ENCODE measurements at regions not wholly inside any gene's neighbourhood (a gene's known extent, or its start where the extent isn't known, plus 50 kb on each side); places are given as distances from the start of the nearest gene placed in this dataset.
"Not testable (repeated sequence)": the region's sequence is repeated elsewhere in the genome, so short reads cannot be mapped to it uniquely, and the experiment has no call there.

DNA sequence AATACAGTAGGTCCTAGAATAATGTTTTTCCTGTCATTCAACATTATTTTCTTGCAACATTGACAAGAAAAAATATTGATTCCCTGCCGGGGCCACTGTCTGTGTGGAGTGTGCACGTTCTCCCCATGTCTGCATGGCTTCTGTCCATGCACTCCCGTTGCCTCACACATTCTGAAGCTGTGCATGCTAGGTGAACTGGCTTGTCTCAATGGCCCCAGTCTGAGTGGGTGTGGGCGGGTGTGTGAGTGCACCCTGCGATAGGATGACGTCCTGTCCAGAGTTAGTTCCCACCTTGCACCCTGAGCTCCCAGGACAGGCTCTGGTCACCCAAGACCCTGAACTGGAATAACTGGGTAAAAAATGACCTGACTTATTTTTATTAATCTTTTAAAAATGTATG is 186.1 kb downstream of the CAND1 start:
- no peak for DNase-seq (ENCODE audit: low read depth in 3 of 3, low spot score in 1 of 3)

DNA sequence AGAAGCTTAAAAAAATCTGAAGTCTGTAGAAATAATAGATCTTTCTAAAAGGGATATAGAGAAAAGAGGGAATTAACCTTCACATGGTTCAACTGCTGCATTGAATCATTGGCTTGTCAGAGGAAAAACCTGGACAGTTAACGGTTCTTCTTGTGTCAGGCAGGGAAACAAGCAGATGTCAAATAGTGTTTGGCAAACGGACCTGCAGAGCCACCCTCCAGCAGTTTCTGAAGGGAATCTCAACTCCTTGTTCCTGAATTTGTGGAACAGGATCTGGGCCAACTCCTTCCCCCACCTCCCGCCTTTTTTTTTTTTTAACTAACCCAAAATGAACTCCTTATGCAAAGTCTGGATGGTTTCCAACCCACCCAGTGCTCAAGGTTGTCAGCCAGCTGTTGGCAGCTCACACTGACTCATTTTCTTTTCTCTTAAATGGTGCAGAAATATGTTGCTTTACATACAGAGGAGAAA is 187.3 kb downstream of the CAND1 start:
- no peak for DNase-seq (ENCODE audit: low read depth in 3 of 3, low spot score in 1 of 3)

DNA sequence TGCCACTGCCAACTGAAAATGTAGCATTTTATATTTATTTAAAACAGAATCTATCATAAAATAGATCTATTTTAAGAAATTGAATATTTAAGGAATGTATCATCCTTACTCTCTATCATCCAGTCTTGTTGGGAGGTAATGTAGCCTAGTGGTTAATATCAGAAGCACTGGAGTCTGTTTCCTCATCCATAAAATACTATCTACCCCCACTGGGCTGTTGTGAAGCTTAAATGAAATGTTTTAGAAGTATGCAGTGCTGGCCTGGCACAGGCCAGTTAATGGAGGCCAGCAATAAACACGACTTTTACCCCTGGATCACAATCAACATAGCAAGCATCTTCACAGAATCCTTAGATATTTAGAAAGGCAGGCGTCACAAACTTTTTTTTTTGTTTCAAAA is 188.0 kb downstream of the CAND1 start:
- DNase-seq (ENCODE audit: low read depth in 3 of 3, low spot score in 1 of 3) = no peak

DNA sequence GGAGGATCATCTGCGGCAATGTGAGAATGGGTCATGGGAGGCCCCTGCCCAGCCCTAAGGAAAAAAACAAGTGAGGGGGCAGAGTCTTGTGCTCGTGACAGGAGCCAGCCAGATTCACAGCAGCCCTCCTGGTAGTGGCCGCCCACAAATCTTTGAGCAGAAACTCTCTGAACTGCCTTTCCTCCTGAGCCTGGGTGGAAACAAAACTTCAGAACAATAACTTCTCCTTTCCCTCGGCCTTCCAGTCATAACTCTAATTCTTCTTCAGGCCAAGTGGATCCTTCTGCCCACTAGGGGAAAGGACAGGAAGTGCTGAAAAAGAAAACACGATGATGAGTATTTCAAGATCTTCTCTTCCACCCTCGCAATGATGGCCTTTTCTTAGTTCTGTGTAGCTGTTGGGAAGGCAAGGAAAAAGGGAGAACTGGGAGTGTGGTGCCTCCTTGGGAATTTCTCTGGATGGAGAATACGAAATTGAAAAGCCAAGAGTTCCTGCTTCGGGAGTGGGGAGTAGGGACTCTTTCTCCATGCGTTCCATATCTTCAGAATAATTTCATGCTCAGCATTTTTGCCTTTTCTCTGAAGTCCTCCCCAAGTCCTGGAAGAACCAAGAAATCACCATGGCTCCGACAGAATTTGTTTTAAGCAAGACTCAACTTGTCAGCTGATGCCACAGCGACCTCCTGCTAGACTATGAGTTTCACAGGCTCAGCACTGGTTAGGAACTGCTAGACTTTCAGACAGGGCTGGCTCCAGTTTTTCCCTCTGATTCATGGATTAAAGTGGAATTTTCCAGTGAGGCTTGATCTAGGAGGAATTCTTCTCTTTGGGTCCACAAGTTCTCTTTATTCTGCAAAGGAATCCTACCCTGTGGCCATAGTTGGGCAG is 188.9 kb downstream of the CAND1 start:
- no peak for DNase-seq (ENCODE audit: low read depth in 3 of 3, low spot score in 1 of 3)

DNA sequence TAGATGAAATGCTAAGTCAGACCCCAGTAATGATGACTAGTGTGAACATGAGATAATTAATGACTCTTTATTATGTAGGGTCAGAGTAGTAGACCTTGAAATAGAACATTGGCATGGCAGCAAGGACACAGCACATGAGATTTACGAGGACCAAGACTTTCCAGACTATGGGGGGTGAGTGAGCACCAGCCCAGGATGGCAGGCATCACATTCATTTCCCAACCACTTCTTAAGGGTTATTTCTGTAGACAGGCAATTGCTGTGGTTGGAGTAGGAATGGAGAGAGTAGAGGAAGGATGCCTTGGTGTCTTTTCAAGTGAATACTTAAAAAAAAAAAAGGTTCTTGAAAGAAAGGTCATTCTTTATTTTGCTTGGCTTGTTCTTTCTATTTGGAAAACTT is 189.4 kb upstream of the DYRK2 start:
- no peak for DNase-seq (ENCODE audit: low read depth in 3 of 3, low spot score in 1 of 3)

DNA sequence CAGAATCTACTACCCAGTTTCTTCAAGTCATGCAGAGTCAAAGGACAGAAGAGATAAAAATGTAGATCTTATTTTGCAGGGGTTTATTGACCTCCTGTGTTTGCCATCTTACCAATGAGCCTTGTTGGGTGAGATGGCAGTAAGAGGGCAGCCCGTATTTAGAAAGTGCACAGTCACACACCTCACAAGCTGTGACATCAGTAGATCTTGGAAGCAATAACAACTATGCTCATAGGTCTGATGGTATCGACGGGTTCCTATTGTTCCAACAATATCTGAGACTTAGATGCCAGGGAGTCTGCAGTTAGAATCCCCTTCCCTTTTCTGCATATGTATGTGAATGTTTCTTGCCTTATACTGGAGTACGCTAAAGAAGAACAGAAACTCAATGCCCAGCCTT is 189.0 kb upstream of the DYRK2 start:
- DNase-seq (ENCODE audit: low read depth in 3 of 3, low spot score in 1 of 3) = no peak

DNA sequence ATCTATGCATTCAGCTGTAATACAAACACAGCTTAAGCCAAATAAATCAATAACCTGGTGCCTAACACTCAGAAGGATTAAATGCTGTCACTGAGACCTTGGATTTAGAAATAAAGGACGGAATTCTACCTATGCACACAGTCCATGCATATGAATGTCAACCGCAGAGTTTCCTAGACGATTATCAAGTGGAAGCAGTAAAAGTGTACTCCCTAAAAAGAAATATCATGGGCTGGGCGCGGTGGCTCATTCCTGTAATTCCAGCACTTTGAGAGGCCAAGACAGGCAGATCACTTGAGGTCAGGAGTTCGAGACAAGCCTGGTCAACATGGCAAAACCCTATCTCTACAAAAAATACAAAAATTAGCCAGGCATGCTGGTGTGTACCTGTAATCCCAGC is 188.2 kb upstream of the DYRK2 start:
- DNase-seq (ENCODE audit: low read depth in 3 of 3, low spot score in 1 of 3) = no peak

DNA sequence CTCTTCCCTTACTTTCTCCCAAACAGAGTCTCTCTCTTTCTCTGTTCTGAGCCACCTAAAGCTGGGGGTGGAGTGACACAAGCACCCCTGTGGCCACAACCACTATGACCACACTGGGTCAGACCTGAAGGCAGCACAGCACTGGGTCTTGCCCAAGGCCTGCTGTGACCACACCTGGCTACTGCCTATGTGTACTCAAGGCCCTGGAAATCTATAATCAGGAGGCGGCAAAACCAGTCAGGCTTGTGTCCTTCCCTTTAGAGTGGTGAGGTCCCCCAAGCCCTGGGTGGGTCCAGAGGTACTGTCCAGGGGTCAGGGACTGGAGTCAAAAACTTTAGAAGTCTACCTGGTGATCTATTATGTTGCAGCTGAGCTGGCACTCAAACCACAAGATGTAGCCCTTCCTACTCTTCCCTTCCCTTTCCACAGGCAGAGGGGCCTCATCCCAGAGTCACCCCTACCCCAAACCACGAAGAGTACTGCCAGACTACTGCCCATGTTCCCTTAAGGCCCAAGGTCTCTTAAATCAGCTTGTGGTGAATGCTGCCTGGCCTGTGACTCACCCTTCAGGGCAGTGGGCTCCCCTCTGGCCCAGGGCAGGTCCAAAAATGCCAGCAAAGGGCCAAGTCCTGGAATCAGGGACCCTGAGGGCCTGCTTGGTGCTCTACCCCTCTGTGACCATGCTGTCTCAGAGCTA is 179.8 kb upstream of the DYRK2 start:
- no peak for DNase-seq (ENCODE audit: low read depth in 3 of 3, low spot score in 1 of 3)

DNA sequence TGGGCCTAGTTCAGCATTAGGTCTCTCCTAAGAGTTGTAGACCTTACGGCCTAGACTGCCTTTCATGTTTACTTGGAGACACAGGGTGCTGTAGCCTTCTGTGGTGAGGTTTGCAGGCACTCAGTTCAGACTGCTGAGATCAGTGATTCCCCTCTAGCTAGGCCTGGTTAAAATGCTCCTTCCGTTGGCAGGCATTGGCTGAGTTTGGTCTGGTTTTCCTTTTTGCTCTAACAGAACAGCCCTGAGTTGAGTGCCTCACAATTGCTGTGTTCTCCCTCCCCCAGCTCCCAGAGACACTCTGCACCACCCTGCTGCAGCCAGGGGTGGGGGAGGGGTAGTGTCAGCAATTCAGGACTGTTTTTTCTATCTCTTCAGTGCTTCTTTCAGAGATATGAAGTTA is 178.9 kb upstream of the DYRK2 start:
- DNase-seq (ENCODE audit: low read depth in 3 of 3, low spot score in 1 of 3) = no peak

DNA sequence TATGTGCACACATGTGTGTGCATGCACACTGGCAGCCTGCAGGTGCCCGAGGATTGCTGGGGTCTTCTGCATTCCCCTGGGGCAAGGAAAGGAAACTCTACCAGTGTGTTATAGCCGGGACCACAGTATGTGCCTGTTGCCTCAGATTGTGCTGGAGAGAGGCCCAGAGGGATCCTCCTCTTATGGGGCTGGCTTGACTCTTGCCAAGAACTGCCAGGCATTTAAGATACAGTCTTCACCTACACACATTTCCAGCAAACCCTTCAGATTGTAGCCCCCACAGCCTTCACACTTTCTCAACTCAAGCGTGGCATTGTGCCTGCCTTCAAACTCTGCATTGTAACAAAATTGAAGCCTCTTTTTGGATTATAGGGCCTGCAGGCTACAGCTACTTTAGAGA is 176.7 kb upstream of the DYRK2 start:
- DNase-seq (ENCODE audit: low read depth in 3 of 3, low spot score in 1 of 3) = no peak

DNA sequence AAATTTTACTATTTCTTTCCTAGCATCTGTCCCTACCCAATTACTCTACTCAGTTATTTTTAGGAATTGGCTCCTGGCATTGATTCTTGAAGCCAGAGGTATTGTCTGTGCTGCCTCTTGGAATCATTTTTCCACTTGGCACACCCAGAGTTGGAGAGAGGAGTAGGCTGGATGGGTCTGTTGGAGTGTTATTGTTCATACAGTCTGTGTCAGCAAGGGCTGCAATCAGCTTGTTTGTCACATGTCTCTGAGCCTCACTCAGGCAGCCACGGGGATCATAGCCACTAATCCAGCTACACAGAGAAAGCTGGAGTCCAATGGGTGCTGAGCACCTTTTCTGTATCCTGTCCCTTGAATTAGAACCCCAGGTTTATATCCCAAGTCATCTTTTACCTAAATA is 176.0 kb upstream of the DYRK2 start:
- no peak for DNase-seq (ENCODE audit: low read depth in 3 of 3, low spot score in 1 of 3)

DNA sequence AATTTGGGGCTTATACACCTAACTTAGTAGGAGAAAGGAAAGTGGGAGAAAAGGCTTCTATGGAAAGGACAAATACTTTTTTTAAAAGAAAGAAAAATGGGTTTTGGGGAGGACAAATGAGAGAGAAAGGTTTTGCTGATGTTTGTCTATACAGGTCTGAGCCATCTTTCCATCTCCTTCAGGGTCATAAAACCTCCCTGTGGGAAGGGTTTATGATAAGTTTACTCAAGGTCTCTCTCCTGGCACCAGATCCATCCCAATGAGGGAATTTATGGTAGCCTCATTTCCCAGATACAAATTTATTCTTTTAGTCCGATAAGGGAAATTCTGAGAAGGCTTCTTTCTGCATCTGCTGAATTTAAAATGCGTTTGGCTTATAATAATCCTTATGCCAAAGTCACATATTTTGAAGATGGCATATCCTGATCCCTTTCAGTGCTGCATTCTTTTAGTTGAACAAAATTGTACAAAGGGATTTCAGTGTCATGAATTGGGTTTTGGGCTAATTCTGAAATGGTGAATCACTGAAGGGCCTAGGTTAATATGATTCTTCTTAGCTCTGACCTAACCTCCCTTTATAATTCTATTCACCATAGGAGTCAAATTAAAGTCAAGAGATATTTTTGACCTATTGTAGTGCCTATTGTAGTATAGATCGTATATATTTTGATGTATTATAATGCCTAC is 173.5 kb upstream of the DYRK2 start:
- no peak for DNase-seq (ENCODE audit: low read depth in 3 of 3, low spot score in 1 of 3)

DNA sequence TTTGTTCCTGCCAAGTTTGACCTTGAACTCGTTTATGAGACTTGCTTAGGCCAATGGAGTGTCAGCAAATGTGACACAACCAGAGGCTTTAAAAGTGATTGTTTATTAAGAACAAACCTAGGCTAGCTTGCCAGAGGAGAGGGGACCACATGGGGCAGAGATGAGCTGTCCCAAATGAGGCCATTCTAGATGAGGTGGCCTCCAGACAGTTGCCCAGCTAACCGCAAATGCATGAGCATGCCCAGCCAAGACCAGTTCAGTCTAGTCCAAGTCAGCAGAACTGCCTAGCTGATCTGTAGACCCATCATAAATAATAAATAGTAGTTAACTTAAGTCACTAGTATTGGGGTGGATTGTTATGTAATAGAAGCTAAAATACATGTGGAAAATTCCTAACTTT is 172.8 kb upstream of the DYRK2 start:
- no peak for DNase-seq (ENCODE audit: low read depth in 3 of 3, low spot score in 1 of 3)

DNA sequence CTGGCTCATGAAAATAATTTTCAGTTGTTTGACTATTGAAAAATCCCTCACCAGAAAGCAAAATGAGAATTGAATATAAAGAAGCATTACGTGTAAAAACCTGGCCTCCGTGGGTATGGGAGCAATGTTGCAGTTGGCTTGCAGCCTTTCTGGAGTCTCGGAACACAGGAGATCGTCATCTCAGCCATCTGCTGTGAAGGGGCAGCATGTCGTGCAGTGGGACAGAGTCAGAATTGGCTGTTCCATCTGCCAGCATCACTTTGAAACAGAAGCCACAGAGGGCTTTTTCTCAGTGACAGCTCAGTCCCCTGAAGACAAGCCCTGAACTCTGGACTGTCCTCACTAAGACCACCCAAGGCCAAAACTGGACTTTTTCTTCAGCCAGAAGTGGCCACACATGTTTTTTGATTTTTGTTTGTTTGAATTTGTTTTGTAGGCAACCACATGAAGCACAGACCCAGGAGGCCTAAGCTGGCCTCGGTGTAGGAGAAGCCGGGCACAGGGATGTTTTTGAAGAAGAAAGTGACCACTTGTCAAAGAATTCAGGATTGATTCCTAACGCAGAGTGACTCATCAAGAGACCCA is 170.8 kb upstream of the DYRK2 start:
- no peak for DNase-seq (ENCODE audit: low read depth in 3 of 3, low spot score in 1 of 3)

DNA sequence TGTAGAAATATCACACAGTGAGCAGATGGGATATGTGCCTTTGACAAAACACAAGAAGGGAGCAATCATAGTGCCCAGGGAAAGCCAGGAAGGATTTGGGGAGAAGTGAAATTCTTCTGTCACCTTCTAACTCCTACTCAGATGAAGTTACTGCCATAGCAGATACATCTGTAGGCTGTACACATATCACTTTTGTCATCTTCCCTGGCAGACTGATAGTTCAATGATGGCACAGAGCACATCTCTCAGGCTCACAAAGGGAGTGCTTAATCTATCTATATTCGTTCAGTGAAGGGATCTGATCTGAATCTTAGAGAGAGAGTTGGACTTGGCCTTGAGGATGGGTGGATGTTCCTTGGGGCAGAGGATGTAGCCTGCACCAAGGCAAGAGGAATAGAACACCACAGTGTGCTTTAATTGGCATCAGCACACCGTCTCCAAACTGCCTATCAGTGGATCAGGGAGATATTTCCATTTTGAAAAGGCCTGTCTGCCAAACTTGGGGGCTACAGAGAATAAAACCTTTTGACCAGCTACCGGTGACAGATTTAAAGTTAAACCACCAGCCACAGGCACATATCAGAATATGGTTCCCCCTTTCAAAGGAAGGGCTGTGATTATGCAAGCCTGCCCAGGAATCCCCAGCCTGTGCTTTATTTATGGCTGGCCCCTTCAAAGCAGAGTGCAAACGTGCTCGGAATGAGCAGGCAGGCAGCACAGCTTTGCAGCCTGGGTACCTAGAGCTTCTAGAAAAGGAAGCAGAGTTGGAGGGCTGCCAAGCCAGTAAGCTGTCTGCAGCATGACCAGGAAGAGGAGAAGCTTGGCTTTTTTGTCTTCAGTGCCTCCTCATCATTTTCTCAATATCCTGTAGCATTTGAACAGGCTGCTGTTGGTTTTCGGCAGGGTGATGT is 165.5 kb upstream of the DYRK2 start:
- peak; percentile 19 to 72 (median 70) for DNase-seq (ENCODE audit: low read depth in 3 of 3, low spot score in 1 of 3)

DNA sequence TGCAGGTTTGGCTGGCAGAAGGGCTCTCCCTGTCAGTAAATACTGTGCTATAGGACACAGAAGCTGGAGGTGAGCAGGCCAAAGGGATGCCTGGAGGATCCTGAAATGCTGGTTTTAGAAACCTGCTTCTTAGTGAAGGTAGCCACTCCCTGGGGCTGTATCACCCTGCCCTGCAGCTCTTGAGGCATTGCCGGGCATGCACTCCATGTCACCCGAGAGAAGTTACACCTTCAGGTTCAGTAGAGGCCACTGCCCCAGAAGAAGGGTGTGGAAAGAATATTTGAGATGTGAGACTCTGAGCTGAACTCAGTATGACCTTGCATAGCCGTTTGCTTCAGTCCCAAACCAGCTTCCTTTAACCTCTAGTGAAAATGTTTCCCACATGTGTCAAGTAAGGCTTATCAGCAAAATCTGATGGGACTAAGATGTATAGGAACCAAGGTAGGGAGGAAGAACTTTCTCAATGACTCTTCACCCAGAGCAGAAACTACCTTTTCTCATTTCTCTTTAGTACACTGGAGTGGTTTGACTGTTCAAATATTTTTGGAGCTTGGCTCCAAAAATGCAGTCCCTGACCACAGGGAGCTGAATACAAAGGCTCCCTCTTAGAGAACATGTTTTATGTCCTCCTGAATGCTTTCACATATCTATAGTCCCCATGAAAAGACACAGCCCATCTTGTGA is 164.5 kb upstream of the DYRK2 start:
- no peak for DNase-seq (ENCODE audit: low read depth in 3 of 3, low spot score in 1 of 3)

DNA sequence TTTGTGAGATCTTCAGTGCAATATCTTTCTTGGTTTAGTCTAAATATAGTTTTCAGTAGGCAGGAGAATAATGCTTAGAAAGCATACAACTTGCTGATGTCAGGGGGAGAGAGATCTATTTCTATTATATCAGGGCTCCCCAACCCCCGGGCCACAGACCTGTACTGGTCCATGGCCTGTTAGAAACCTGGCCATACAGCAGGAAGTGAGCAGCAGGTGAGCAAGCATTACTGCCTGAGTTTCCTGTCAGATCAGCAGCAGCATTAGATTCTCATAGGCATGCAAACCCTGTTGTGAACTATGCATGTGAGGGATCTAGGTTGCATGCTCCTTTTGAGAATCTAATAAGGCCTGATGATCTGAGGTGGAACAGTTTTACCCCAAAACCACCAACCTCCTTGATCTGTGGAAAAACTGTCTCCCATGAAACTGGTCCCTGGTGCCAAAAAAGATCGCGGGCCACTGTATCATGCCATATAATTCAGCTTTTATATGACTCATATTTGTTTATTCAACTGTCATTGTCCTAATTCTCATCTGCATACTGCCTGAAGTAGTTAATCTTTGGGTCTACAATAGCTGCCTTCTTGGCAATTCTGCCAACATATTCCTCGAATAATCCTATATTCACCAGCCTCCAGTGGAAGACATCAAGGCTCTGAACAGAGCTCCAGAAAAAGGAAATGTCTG is 163.6 kb upstream of the DYRK2 start:
- no peak for DNase-seq (ENCODE audit: low read depth in 3 of 3, low spot score in 1 of 3)

DNA sequence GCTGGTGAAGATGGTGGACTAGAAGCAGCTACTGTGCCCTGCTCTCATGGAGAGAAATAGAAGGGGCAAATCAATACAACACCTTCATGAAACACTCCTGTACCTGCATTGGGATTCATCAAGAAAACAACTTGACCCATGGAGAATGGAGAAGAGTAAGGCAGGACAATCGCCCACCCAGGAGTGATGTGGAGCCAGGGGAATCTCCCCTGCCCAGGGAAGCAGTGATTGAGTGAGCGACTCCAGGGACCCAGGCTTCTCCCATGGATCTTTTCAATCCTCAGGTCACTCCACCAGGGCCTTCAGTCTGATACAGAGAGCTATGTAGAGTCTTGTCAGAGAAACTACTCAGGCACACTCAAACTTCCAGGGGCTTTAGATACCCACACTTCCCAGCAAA is 161.9 kb upstream of the DYRK2 start:
- DNase-seq (ENCODE audit: low read depth in 3 of 3, low spot score in 1 of 3) = no peak

DNA sequence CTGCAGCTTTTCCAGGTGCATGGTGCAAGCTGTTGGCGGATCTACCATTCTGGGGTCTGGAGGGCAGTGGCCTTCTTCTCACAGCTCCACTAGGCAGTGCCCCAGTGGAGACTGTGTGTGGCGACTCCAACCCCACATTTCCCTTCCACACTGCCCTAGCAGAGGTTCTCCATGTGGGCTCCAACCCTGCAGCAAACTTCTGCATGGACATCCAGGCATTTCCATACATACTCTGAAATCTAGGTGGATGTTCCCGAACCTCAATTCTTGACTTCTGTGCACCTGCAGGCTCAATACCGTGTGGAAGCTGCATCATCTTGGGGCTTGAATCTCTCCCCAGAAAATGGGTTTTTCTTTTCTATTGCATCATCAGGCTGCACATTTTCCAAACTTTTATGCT is 160.2 kb upstream of the DYRK2 start:
- not testable (repeated sequence) for DNase-seq (ENCODE audit: low read depth in 3 of 3, low spot score in 1 of 3)
